AML-193 (cell line): ENCODE measurements at regions not wholly inside any gene's neighbourhood (a gene's known extent, or its start where the extent isn't known, plus 50 kb on each side); places are given as distances from the start of the nearest gene placed in this dataset.
"Not testable (repeated sequence)": the region's sequence is repeated elsewhere in the genome, so short reads cannot be mapped to it uniquely, and the experiment has no call there.

Source experiments
- DNase-seq, 2 experiments: peaks; one replicate each; lab custom pipeline; 2025; lab: John Stamatoyannopoulos, UW

- not testable (repeated sequence) for DNase-seq
Observed at GRCh38 chr4:52157071-52157470, 106.0 kb downstream of the SPATA18 start.

GRCh38 chr4:52157641-52158316 lies 106.7 kb downstream of the SPATA18 start:
- no peak for DNase-seq

- DNase-seq, result no peak
Observed at GRCh38 chr4:52160859-52161258, 109.8 kb downstream of the SPATA18 start.

- no peak for DNase-seq
Observed at GRCh38 chr4:52164116-52164515, 113.0 kb downstream of the SPATA18 start.

- DNase-seq, result no peak
Observed at GRCh38 chr4:52172166-52172565, 121.1 kb downstream of the SPATA18 start.

- no peak for DNase-seq
Observed at GRCh38 chr4:52173470-52174045, 122.5 kb downstream of the SPATA18 start.

GRCh38 chr4:52187603-52188002 lies 136.5 kb downstream of the SPATA18 start:
- no peak for DNase-seq

GRCh38 chr4:52192001-52192400 lies 140.9 kb downstream of the SPATA18 start:
- no peak for DNase-seq

GRCh38 chr4:52192721-52193135 lies 141.6 kb downstream of the SPATA18 start:
- no peak for DNase-seq

- no peak for DNase-seq
Observed at GRCh38 chr4:52195869-52196268, 144.8 kb downstream of the SPATA18 start.

GRCh38 chr4:52196606-52197130 lies 145.6 kb downstream of the SPATA18 start:
- no peak for DNase-seq

GRCh38 chr4:52197306-52197705 lies 146.2 kb downstream of the SPATA18 start:
- DNase-seq, result no peak

- DNase-seq, result no peak
Observed at GRCh38 chr4:52198294-52198693, 147.2 kb downstream of the SPATA18 start.

GRCh38 chr4:52199574-52200338 lies 148.7 kb downstream of the SPATA18 start:
- DNase-seq, result no peak

- no peak for DNase-seq
Observed at GRCh38 chr4:52200339-52200725, 149.2 kb downstream of the SPATA18 start.

GRCh38 chr4:52201715-52202114 lies 150.6 kb downstream of the SPATA18 start:
- DNase-seq, result no peak

- no peak for DNase-seq
Observed at GRCh38 chr4:52202251-52202779, 151.2 kb downstream of the SPATA18 start.

- DNase-seq, result no peak
Observed at GRCh38 chr4:52202931-52203330, 151.8 kb downstream of the SPATA18 start.

GRCh38 chr4:52203351-52203750 lies 152.2 kb downstream of the SPATA18 start:
- DNase-seq, result no peak

- no peak for DNase-seq
Observed at GRCh38 chr4:52204921-52205320, 153.8 kb downstream of the SPATA18 start.

- not testable (repeated sequence) for DNase-seq
Observed at GRCh38 chr4:52207146-52207545, 156.0 kb downstream of the SPATA18 start.

- DNase-seq, result no peak
Observed at GRCh38 chr4:52212702-52213101, 161.6 kb downstream of the SPATA18 start.

GRCh38 chr4:52231526-52231925 lies 180.4 kb downstream of the SPATA18 start:
- no peak for DNase-seq
